Panc1 (cell line): ENCODE measurements at regions not wholly inside any gene's neighbourhood (a gene's known extent, or its start where the extent isn't known, plus 50 kb on each side); places are given as distances from the start of the nearest gene placed in this dataset.

ENCODE experiments used
- ATAC-seq: fragments of 200-7000 bp; cut with Tn5 transposase; 2 replicates; pipeline ENCODE4 v1.9.1; 2020; ENCODE audit warnings: mild to moderate bottlenecking, moderate library complexity
- BruUV-seq: library from RNA; stranded (reverse); fragments of 400-500 nt; replicated peaks from 2 replicates; lab custom pipeline; 2021; lab: Mats Ljungman, UMichigan
- CTCF ChIA-PET: fragments of 300-600 bp; sonication (Branson Sonifier 250); formaldehyde crosslinking; loops from one replicate; lab custom pipeline; 2022; ENCODE audit warnings: antibody characterized with exemption; lab: Charles Lee
- POLR2A ChIA-PET: fragments of 300-600 bp; sonication (Branson Sonifier 250); formaldehyde crosslinking; loops from one replicate; lab custom pipeline; 2022; ENCODE audit warnings: antibody characterized with exemption; lab: Charles Lee
- DNase-seq: peaks from one replicate; pipeline ENCODE4 v3.0.0-alpha.2; 2010; ENCODE audit warnings: low read depth, low spot score
- H3K27ac ChIP-seq: 2 replicates; pipeline ENCODE4 v1.5.1; 2011; ENCODE audit warnings: mild to moderate bottlenecking, low read length, inconsistent platforms
- H3K27me3 ChIP-seq: fragments of 200-500 bp; sonication (Bioruptor generic); 2 replicates; pipeline ENCODE4 v1.6.0; 2014; ENCODE audit warnings: low read length, inconsistent platforms; ENCODE audit not compliant: control insufficient read depth, insufficient read depth
- H3K36me3 ChIP-seq: fragments of 200-500 bp; sonication (Bioruptor generic); 2 replicates; pipeline ENCODE4 v1.5.1; 2014; ENCODE audit warnings: inconsistent platforms, mild to moderate bottlenecking, low read length, moderate library complexity; ENCODE audit not compliant: control insufficient read depth, insufficient read depth
- H3K4me1 ChIP-seq: 2 replicates; pipeline ENCODE4 v1.5.1; 2011; ENCODE audit warnings: inconsistent platforms, mild to moderate bottlenecking, low read length, moderate library complexity; ENCODE audit not compliant: control insufficient read depth, insufficient read depth
- H3K4me3 ChIP-seq, 2 experiments: 2 replicates each; pipeline ENCODE4 v1.5.1; 2011 to 2012; ENCODE audit warnings: low read depth in 2 of 2, low read length in 2 of 2, mild to moderate bottlenecking in 2 of 2, inconsistent platforms in 1 of 2, moderate library complexity in 1 of 2
- H3K9me3 ChIP-seq: fragments of 200-500 bp; sonication (Bioruptor generic); 2 replicates; pipeline ENCODE4 v1.5.1; 2014; ENCODE audit warnings: low read depth, mild to moderate bottlenecking, inconsistent platforms, low read length, moderate library complexity; ENCODE audit not compliant: control insufficient read depth, insufficient read depth
- POLR2AphosphoS5 ChIP-seq: IDR thresholded peaks from 2 replicates; pipeline ENCODE4 v1.6.1; 2012; ENCODE audit warnings: mild to moderate bottlenecking, low read depth, low read length, moderate library complexity
- SIN3A ChIP-seq: IDR thresholded peaks from 2 replicates; pipeline ENCODE4 v1.6.1; 2012; ENCODE audit warnings: low read depth, mild to moderate bottlenecking, low read length, moderate library complexity, borderline replicate concordance; ENCODE audit not compliant: insufficient read depth
- TCF7L2 ChIP-seq: IDR thresholded peaks from 2 replicates; pipeline ENCODE4 v1.6.1; 2011; ENCODE audit warnings: mild to moderate bottlenecking, low read depth, low read length, inconsistent platforms
- in situ Hi-C: cut with HindIII; loops from 2 replicates; pipeline ENCODE4 v1.10.0; 2016; ENCODE audit warnings: low sequenced_read_pairs, low pct_unique_long_range_greater_than_20kb
- intact Hi-C: fragments of 100-400 bp; cut with micrococcal nuclease; formaldehyde crosslinking; loops from one replicate; pipeline ENCODE4 v1.10.0; 2022; ENCODE audit not compliant: unreplicated experiment
- TF ChIP-seq, protein P1 (sequence below), 2 experiments: IDR thresholded peaks; 2 replicates each; pipeline ENCODE4 v1.6.1; 2011 to 2012; ENCODE audit warnings: low read depth in 2 of 2, control low read depth in 1 of 2, low read length in 1 of 2, mild to moderate bottlenecking in 1 of 2, moderate library complexity in 1 of 2; ENCODE audit not compliant: insufficient read depth in 1 of 2
- TF ChIP-seq, protein P2 (sequence below): fragments of 450-650 bp; IDR thresholded peaks from 2 replicates; pipeline ENCODE4 v1.5.1; 2017; ENCODE audit warnings: mild to moderate bottlenecking

DNA sequence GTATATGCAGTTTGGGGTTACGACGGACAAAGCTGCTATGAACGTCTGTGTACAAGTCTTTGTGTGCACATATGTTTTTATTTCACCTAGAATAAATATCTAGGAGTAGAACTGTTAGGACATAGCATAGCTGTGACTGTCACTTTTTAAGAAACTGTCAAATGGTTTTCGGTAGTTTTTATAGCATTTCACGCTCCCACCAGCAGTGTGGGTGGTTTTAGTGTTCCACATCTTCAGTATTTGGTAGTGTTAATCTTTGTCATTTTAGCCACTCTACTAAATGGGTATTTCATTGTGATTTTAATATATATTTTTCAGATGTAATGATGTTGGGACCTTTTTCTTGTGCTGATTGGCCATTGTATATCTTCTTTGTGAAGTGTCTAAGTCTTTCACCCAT, 109.1 kb upstream of the BCAT1 start:
- DNase-seq (no peak), ATAC-seq (no peak)
- BruUV-seq, result no TSS peak
- Histone ChIP-seq H3K9me3 (no peaks in the 10 kb centered on the region), H3K4me1 (no peaks in the 10 kb centered on the region; the same call in 1 of the 2 replicates), H3K27ac (no peak overlapping the region), H3K27me3 (no peaks in the 10 kb centered on the region), H3K36me3 (no peaks in the 10 kb centered on the region), H3K4me3 (no peak overlapping the region)
- intact Hi-C loops, result no loop called here
- ChIA-PET POLR2A (no interaction called here), CTCF (no interaction called here)
- TF ChIP-seq TCF7L2, result no peak
- TF ChIP-seq, protein P1, sequence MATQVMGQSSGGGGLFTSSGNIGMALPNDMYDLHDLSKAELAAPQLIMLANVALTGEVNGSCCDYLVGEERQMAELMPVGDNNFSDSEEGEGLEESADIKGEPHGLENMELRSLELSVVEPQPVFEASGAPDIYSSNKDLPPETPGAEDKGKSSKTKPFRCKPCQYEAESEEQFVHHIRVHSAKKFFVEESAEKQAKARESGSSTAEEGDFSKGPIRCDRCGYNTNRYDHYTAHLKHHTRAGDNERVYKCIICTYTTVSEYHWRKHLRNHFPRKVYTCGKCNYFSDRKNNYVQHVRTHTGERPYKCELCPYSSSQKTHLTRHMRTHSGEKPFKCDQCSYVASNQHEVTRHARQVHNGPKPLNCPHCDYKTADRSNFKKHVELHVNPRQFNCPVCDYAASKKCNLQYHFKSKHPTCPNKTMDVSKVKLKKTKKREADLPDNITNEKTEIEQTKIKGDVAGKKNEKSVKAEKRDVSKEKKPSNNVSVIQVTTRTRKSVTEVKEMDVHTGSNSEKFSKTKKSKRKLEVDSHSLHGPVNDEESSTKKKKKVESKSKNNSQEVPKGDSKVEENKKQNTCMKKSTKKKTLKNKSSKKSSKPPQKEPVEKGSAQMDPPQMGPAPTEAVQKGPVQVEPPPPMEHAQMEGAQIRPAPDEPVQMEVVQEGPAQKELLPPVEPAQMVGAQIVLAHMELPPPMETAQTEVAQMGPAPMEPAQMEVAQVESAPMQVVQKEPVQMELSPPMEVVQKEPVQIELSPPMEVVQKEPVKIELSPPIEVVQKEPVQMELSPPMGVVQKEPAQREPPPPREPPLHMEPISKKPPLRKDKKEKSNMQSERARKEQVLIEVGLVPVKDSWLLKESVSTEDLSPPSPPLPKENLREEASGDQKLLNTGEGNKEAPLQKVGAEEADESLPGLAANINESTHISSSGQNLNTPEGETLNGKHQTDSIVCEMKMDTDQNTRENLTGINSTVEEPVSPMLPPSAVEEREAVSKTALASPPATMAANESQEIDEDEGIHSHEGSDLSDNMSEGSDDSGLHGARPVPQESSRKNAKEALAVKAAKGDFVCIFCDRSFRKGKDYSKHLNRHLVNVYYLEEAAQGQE (IDR thresholded peaks at IDR 0.05; ENCODE audit: insufficient read depth in 1 of 2, low read depth in 2 of 2, low read length in 1 of 2), result no peak
- TF ChIP-seq, protein P2, sequence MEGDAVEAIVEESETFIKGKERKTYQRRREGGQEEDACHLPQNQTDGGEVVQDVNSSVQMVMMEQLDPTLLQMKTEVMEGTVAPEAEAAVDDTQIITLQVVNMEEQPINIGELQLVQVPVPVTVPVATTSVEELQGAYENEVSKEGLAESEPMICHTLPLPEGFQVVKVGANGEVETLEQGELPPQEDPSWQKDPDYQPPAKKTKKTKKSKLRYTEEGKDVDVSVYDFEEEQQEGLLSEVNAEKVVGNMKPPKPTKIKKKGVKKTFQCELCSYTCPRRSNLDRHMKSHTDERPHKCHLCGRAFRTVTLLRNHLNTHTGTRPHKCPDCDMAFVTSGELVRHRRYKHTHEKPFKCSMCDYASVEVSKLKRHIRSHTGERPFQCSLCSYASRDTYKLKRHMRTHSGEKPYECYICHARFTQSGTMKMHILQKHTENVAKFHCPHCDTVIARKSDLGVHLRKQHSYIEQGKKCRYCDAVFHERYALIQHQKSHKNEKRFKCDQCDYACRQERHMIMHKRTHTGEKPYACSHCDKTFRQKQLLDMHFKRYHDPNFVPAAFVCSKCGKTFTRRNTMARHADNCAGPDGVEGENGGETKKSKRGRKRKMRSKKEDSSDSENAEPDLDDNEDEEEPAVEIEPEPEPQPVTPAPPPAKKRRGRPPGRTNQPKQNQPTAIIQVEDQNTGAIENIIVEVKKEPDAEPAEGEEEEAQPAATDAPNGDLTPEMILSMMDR, result no peak
- TF ChIP-seq POLR2AphosphoS5, result no peak
- TF ChIP-seq SIN3A, result no peak
- in situ Hi-C loops, result no loop called here

DNA sequence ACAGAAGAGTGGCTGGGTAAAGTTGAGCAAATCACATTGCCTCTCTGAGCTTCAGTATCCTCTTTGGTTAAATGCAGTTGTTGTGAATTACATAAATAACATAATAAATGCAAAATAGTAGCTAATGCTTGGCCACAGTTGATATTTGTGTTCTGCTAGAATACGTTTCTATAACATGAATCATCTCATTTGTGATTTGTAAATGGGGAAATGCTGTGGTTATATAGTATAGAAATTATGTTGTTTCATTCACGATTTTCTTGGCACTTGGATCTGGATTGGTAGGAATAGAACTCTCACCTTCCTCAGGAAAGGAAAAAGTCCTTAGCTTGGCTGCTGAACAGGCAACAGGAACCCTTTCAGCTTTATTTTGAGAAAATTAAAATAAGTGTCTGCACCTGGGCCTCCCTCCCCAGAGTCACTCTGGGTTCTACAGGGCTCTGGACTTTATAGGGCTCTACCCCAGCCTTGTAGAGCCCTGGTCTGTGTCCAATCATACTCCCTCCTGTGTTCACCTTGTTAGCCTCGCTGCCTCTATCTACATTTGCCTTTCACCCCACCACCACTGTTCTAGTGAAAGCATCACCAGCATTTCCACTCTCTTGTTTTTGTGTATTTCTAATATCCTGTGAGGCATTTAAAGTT, 107.7 kb upstream of the BCAT1 start:
- DNase-seq (no peak), ATAC-seq (no peak)
- TF ChIP-seq, protein P2, result no peak
- no peak for TF ChIP-seq SIN3A
- no peak for TF ChIP-seq POLR2AphosphoS5
- no peak for TF ChIP-seq TCF7L2
- TF ChIP-seq, protein P1 (IDR thresholded peaks at IDR 0.05; ENCODE audit: insufficient read depth in 1 of 2, low read depth in 2 of 2, low read length in 1 of 2), result no peak
- CTCF ChIA-PET, result no interaction called here
- POLR2A ChIA-PET, result no interaction called here
- Histone ChIP-seq H3K9me3 (no peaks in the 10 kb centered on the region), H3K27me3 (0 out of 2 replicates have a peak, but pooled peaks cover 2% of the 10 kb centered on the region), H3K4me3 (no peak overlapping the region), H3K36me3 (no peaks in the 10 kb centered on the region), H3K4me1 (peaks cover 4% of the 10 kb centered on the region; the same call in 1 of the 2 replicates), H3K27ac (no peak overlapping the region)
- in situ Hi-C loops (no loop called here), intact Hi-C loops (no loop called here)
- BruUV-seq, result no TSS peak
